Endodermal cell (in vitro differentiated cells): ENCODE measurements at regions not wholly inside any gene's neighbourhood (a gene's known extent, or its start where the extent isn't known, plus 50 kb on each side); places are given as distances from the start of the nearest gene placed in this dataset.

Experiments used
- DNase-seq: peaks from one replicate; pipeline ENCODE4 v3.0.0-alpha.2; 2017
- H3K27ac ChIP-seq: 2 replicates; pipeline ENCODE4 v1.5.1; 2013; ENCODE audit warnings: mild to moderate bottlenecking, low read depth, low read length, moderate library complexity
- H3K27me3 ChIP-seq: 2 replicates; pipeline ENCODE4 v1.6.1; 2013; ENCODE audit warnings: mild to moderate bottlenecking, low read length, moderate library complexity; ENCODE audit not compliant: insufficient read depth, control insufficient read depth, poor library complexity, severe bottlenecking
- H3K36me3 ChIP-seq: 2 replicates; pipeline ENCODE4 v1.7.0; 2013; ENCODE audit warnings: mild to moderate bottlenecking, low read length, moderate library complexity; ENCODE audit not compliant: control insufficient read depth, insufficient read depth
- H3K4me1 ChIP-seq: one replicate; pipeline ENCODE4 v1.7.0; 2013; ENCODE audit warnings: low read length; ENCODE audit not compliant: control insufficient read depth, insufficient read depth
- H3K4me3 ChIP-seq: 2 replicates; pipeline ENCODE4 v1.5.1; 2013; ENCODE audit warnings: mild to moderate bottlenecking, low read length, moderate library complexity
- H3K9ac ChIP-seq: 2 replicates; pipeline ENCODE4 v1.6.1; 2013; ENCODE audit warnings: mild to moderate bottlenecking, low read length, moderate library complexity; ENCODE audit not compliant: poor library complexity, severe bottlenecking; ENCODE audit errors: extremely low read depth
- H3K9me3 ChIP-seq: 2 replicates; pipeline ENCODE4 v1.6.1; 2013; ENCODE audit warnings: mild to moderate bottlenecking, low read length, moderate library complexity; ENCODE audit not compliant: control insufficient read depth
- H3K27ac Mint-ChIP-seq: 2 replicates; pipeline ENCODE4 v1.8.0; 2020; ENCODE audit warnings: mixed read lengths
- H3K27me3 Mint-ChIP-seq: 2 replicates; pipeline ENCODE4 v1.8.0; 2021; ENCODE audit warnings: mild to moderate bottlenecking, mixed read lengths; ENCODE audit not compliant: insufficient read depth
- H3K36me3 Mint-ChIP-seq: 2 replicates; pipeline ENCODE4 v1.8.0; 2020; ENCODE audit warnings: low read depth, mixed read lengths
- H3K4me1 Mint-ChIP-seq: 2 replicates; pipeline ENCODE4 v1.8.0; 2020; ENCODE audit warnings: mixed read lengths
- H3K4me3 Mint-ChIP-seq: 2 replicates; pipeline ENCODE4 v1.8.0; 2020; ENCODE audit warnings: mild to moderate bottlenecking, moderate library complexity, mixed read lengths
- H3K9me3 Mint-ChIP-seq: 2 replicates; pipeline ENCODE4 v1.8.0; 2020; ENCODE audit warnings: mild to moderate bottlenecking, mixed read lengths
- CTCF ChIP-seq: fragments of 200-600 bp; sonication (generic); conservative IDR thresholded peaks from 2 replicates; pipeline ENCODE4 v1.5.0; 2021; ENCODE audit warnings: antibody characterized with exemption, mild to moderate bottlenecking
- WGBS, 2 experiments: methylation state at CpG; one replicate each; pipeline versions ENCODE4 v1.1.5 to v1.1.7; 2013; ENCODE audit warnings: missing lambda C conversion rate in 2 of 2, mixed read lengths in 1 of 2; ENCODE audit not compliant: insufficient coverage in 1 of 2, insufficient read length in 1 of 2; 5-methylcytosine and 5-hydroxymethylcytosine counted together

GRCh38 chrX:7503251-7503650 is 339.7 kb upstream of the VCX start:
- no peaks in the 10 kb centered on the region for H3K27me3 Mint-ChIP-seq
- no peaks in the 10 kb centered on the region for H3K36me3 Mint-ChIP-seq
- no peak overlapping the region for H3K9ac ChIP-seq
- 81 to 100% methylated on average over 4 of the region's 5 CpGs for WGBS, 2 experiments
- H3K27me3 ChIP-seq = no peaks in the 10 kb centered on the region
- no peak overlapping the region for H3K27ac Mint-ChIP-seq
- H3K36me3 ChIP-seq = no peaks in the 10 kb centered on the region
- no peaks in the 10 kb centered on the region for H3K9me3 ChIP-seq
- H3K4me3 ChIP-seq = no peak overlapping the region
- H3K27ac ChIP-seq = no peak overlapping the region
- no peak overlapping the region for H3K4me3 Mint-ChIP-seq
- no peak for DNase-seq
- H3K4me1 Mint-ChIP-seq = no peaks in the 10 kb centered on the region
- no peaks in the 10 kb centered on the region for H3K9me3 Mint-ChIP-seq
- TF ChIP-seq CTCF = no peak
- H3K4me1 ChIP-seq = no peaks in the 10 kb centered on the region

GRCh38 chrX:7500386-7500785 is 342.6 kb upstream of the VCX start:
- no peak overlapping the region for H3K27ac Mint-ChIP-seq
- H3K4me1 Mint-ChIP-seq = peaks cover 10% of the 10 kb centered on the region
- no peak for TF ChIP-seq CTCF
- H3K27me3 Mint-ChIP-seq = no peaks in the 10 kb centered on the region
- Histone ChIP-seq H3K27ac (no peak overlapping the region), H3K27me3 (no peaks in the 10 kb centered on the region), H3K4me3 (no peak overlapping the region), H3K4me1 (no peaks in the 10 kb centered on the region), H3K9ac (no peak overlapping the region), H3K36me3 (no peaks in the 10 kb centered on the region), H3K9me3 (no peaks in the 10 kb centered on the region)
- H3K9me3 Mint-ChIP-seq = no peaks in the 10 kb centered on the region
- H3K4me3 Mint-ChIP-seq = no peak overlapping the region
- 78 to 100% methylated on average over 1 to 2 of the region's 3 CpGs for WGBS, 2 experiments
- no peaks in the 10 kb centered on the region for H3K36me3 Mint-ChIP-seq
- DNase-seq = no peak

- Mint-ChIP-seq H3K4me3 (no peak overlapping the region), H3K27ac (no peak overlapping the region), H3K27me3 (no peaks in the 10 kb centered on the region), H3K36me3 (no peaks in the 10 kb centered on the region), H3K4me1 (no peaks in the 10 kb centered on the region), H3K9me3 (peaks cover 12% of the 10 kb centered on the region)
- DNase-seq = no peak
- Histone ChIP-seq H3K36me3 (no peaks in the 10 kb centered on the region), H3K27me3 (no peaks in the 10 kb centered on the region), H3K4me3 (no peak overlapping the region), H3K27ac (no peak overlapping the region), H3K9me3 (no peaks in the 10 kb centered on the region), H3K9ac (no peak overlapping the region), H3K4me1 (no peaks in the 10 kb centered on the region)
- TF ChIP-seq CTCF = no peak
- 89% methylated on average over 3 of the region's 3 CpGs; no CpG with 5 or more reads in 1 of the 2 experiments for WGBS, 2 experiments
Measured at GRCh38 chrX:7486505-7486904, 338.6 kb upstream of the PUDP start.
